GF-D8 (cell line): ENCODE measurements at regions not wholly inside any gene's neighbourhood (a gene's known extent, or its start where the extent isn't known, plus 50 kb on each side); places are given as distances from the start of the nearest gene placed in this dataset.
"Not testable (repeated sequence)": the region's sequence is repeated elsewhere in the genome, so short reads cannot be mapped to it uniquely, and the experiment has no call there.

Experiments used
- DNase-seq: peaks from one replicate; lab custom pipeline; 2025; lab: John Stamatoyannopoulos, UW

DNA sequence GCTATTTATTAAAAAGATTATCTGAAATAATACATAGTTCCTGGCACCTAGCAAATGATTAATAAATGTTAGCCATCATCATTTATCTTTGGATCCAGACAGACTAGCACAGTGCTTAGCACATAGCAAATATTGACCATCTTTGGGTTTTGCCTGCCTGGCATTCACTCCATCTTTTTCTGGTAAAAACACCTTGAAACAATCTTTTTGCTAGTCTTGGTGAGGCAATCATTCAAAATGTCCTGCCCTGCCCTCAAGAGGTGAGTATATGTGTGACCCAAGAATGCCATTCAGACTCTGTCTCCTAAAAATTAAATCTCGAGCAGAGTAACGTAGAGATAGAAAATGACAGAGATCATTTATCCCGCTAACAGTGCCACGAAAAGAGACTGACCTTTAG lies 78.3 kb upstream of the ZNF280D start:
- no peak for DNase-seq

DNA sequence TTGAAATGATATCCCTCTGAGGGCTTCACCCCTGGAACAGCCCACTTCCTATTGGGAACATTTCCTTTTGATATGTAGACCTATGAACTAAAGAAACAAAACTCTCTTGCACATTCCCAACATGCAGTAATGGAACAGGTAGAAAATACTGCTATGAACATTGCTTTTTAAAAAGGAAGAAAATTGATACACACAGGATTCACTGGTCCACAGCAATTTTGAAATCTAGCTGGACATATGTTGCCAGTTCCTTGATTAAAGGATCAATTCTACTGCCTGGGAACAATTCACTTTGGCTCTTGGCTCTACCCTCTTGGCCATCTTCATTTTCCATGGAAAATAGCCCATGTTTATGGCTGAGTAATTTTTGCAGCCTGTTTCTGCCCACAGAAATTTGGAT lies 74.9 kb upstream of the ZNF280D start:
- DNase-seq = no peak

DNA sequence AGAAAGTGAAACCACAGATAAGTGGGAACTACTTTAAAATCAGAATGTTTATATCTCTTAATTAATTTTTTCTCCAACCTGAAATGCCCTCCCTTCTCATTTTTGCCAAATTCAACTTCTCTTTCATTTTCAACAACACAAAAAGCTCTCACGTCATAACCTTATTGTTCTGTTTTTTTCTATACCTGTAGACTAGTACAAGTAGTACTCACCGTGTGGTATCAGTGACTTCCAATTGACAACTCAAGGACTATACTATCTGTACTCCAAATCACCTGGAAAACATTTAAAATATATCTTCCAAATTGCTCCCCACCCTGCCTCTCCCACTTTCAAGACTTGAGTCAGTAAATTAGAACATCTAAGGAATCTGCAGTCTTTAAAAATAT lies 72.8 kb upstream of the ZNF280D start:
- no peak for DNase-seq

DNA sequence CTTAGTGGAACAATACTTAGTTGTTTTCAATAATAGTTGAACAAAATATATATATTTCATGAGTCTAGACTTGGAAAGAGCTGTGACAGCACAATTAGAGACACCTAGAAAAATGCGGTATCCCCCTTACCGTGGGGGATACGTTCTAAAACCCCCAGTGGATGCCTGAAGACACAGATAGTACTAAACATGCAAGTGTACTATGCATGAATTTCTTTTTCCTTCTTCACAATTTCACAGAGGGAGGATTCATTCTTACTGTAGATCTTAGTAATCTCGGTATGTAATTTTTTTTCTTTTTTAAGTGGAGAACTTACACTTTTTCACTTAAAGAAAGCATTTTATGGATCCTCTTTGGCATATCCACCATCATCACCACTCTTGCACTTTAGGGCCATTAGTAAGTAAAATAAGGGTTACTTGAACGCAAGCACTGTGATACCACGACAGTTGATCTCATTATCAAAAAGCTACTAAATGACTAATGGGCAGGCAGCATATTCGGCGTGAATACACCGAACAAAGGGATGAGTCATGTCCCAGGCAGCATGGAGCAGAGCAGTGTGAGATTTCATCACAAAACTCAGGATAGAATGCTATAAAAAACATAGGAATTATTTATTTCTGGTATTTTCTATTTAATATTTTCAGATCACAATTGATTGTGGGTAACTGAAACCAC lies 72.3 kb upstream of the ZNF280D start:
- no peak for DNase-seq

DNA sequence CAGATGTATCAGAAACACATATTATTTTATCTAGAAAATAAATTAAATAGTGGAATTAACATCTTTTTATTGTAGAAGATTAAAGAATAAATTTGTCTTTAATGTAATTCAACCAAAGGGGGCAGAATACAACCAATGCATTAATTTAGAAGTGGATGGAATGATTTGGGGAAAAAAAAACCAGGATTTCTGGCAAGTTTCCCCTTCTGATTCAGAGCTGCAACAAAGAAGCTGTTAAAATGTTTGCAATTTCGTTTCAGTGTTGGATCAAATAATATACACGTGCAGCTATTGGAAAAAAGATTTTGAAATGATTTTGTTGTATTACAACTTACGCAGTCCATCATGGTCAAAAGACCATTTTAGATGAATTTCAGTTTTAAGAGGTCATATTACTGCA lies 71.6 kb upstream of the ZNF280D start:
- no peak for DNase-seq

DNA sequence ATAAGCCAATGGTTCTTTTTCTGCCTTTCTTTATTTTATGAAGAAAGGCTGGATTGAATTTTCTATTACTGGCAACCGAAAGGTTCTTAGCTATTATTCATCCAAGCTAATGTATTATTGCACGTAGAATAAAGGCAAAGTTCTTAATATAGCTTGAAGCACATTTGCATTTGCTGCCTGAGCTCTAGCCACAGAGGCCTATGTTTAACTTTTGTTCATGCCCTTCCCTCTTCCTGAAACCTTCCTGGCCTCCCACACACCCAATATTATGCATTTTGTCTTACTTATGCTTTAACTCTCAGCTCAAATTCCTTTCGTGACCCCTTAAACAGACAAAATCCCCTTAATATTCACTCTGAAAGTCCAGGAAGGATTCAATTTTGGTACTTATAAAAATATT lies 71.0 kb upstream of the ZNF280D start:
- DNase-seq = no peak

DNA sequence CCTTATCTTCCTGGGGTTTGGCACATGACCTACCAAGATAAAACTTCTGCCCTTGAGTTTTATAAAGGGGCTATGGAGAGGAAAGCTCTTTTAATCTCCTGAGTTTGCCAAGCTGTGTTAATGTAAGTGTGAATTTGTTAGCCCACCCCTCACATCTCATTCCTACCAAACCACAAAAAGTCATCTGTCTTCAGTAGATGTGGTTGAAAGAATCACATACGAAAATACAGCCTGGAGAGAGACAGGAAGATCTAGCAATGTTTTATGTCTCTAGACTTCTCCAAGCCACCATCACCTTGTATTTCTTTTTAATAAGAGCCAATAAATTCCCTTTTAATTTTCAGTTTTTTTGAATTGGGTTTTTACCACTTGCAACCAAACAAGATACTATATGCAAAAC lies 68.9 kb upstream of the ZNF280D start:
- DNase-seq = no peak

DNA sequence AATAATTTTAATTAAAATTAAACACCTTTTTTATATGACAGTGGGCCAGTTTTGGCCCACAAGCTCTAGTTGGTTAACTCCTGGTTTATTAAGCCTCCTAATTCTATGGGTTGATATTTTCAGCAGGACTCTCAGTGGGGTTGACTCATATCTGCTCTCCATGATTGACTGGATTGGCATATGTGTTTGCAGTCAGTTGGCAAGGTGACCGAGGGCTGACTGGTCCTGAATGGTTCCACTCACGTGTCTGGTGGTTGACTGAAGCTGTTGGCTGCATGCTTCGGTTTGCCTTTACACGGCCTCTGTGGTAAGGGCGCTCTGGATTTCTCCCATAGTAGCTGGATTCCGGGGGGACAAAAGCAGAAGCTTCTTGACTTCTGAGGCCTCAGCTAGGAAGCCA lies 65.3 kb upstream of the ZNF280D start:
- no peak for DNase-seq

DNA sequence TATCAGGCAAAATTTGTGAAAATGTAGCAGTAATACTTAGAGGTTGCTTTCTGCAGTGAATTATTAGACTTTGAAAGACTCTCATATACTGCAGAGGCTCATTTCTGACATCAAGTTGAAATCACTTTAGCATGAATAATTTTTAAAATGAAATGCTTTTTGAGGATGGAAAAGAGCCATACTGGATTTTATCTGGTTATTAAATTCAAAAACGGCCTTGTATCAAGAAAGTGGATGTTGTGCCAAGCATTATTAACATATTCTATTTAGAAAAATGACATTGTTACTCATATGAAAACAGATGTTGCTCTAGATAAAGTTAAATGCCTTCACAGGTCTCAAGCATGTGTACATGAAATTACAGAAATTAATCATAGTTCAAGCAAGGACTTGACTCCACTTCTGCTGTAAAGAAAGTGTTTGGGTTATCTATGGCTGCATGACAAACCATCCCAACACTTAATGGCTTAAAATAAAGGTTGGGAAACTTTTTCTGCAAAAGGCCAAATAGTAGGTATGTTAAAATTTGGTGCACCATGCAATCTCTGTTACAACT lies 64.5 kb upstream of the ZNF280D start:
- DNase-seq = no peak

DNA sequence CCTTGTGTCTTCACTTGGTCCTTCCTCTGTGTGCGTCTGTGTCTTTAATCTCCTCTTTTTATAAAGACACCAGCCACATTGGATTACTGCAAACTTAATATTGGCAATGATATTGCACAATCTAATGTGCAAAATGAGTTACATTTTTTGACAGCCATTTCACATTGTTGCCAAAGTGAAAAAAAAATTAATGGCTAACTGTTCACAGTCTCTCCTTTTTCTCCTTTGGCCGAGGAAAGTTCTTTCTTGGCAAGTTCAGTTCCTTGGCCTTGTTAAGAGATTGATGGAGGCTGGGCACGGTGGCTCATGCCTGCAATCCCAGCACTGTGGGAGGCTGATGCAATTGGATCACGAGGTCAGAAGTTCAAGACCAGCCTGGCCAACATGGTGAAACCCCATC lies 62.2 kb upstream of the ZNF280D start:
- DNase-seq = no peak

DNA sequence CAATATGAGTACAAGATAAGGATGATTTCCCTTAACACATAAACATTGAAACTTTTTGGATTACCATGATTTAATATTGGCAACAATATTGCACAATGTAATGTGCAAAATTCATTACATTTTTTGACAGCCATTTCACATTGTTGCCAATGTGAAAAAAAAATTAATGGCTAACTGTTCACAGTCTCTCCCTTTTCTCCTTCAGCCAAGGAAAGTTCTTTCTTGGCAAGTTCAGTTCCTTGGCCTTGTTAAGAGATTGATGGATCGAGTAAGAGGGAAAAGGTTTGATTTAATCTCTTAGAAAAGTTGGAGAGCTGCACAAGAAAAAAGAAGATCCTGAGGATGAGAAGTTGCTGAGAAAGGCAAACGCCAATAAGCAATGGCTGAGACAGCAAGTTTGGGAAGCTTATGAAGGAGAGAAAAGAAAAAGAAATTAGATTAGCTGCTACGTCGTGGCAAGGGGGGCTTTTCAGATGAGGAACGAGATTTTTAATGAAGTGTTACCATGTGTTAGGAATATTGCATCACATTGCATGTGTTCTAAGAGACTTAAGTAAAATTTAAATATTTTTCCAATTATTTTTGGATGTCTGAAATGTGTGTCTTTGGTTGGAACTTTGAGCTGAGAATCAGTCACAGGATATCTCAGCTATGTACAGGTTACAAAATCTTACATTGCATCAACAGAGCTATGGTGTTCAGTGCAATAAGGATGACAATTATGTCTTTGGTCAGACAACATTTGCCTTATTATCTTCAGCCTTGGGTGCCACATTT lies 61.4 kb upstream of the ZNF280D start:
- no peak for DNase-seq

DNA sequence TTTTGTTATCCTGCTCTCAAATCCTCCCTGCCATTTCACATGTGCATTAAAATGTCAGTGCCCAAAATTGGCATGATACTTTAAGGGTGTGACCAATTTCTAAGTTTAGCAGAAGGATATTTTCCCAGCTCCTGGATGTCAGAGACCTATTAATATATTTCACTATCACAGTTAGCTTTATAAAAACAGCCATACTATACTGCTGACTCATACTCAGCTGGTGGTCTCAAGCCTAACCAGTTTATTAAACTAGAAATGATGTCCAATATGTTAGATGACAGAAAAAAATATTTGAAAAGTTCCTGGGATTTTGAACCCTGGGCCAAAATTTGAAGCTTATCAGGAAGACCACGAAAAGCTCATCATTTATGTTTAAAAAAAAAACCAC lies 60.9 kb upstream of the ZNF280D start:
- DNase-seq = no peak

DNA sequence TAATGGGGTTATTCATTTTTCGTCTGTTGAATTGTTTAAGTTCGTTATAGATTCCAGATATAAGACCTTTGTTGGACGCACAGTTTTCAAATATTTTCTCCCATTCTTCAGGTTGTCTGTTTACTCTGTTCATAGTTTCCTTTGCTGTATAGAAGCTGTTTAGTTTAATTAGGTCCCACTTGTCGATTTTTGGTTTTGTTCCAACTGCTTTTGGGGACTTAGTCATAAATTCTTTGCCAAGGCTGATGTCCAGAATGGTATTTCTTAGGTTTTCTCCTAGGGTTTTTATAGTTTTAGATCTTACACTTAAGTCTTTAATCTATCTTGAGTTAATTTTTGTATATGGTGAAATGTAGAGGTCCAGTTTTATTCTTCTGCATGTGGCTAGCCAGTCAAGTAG lies 58.9 kb upstream of the ZNF280D start:
- DNase-seq = no peak

DNA sequence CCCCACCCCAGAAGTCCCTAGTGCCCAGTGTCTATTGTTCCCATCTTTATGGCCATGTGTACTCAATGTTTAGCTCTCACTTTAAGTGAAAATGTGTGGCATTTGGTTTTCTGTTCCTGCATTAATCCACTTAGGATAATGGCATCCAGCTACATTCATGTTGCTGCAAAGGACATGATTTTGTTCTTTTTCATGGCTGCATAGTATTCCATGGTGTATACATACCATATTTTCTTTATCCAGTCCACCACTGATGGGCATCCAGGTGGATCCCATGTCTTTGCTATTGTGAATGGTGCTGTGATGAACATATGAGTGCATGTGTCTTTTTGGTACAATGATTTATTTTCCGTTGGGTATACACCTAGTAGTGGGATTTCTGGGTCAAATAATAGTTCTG lies 58.2 kb upstream of the ZNF280D start:
- DNase-seq = not testable (repeated sequence)

DNA sequence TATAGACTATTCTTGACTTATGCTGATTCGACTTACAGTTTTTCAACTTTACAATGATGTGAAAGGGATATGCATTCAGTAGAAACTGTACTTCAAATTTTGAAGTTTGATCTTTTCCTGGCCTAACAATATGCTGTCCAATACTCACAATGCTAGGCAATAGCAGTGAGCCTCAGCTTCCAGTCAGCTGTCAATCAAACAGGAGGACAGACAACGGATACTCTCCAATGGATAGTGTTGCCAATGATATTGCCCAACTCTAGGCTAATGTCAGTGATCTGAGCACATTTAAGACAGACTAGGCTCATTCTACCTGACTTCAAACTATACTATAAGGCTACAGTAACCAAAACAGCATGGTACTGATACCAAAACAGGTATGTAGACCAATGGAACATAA lies 55.0 kb upstream of the ZNF280D start:
- no peak for DNase-seq

DNA sequence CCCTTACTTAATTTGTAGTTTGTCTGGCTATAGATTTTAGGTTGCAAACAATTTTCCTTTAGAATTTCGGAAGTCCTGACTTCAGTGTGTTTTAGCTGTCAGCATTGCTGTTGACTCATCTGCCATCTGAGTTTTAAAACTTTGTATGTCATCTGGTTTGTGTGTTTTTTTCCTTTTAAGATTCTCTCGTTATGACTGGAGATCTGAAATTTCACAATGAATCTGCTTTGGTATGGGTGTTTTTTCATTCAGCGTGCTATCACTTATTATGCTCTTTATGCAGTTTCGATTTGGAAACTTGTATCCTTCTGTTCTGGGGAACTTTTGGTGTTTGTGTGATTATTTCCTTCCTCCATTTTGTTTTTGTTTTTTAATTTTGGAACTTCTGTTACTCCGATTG lies 53.7 kb upstream of the ZNF280D start:
- DNase-seq = no peak

DNA sequence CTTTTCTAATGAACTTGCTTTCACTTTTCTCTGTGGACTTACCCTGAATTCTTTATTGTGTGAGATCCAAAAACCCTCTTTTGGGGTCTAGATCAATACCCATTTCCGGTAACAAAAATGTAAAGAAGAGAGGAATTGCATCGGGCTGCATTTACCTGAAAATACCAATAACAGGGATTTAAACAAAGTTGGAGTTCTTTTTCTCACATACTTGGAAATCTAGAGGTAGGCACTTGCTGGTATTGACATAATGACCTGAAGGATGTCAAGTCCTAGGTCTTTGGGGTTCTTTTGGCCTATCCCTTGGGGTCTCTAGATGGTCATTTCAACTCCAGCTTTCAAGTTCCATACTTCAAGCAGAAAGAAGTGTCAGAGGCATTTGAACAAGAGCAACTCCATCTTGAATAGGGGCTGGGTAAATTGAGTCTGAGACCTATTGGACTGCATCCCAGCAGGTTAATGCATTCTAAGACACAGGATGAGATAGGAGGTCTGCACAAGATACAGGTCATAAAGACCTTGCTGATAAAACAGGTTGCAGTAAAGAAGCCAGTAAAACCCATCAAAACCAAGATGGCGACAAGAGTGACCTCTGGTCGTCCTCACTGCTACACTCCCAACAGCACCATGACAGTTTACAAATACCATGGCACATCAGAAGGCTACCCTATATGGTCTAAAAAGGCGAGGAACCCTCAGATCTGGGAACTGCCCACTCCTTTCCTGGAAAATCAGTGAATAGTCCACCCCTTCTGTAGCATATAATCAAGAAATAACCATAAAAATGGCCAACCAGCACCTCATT lies 50.8 kb upstream of the ZNF280D start:
- no peak for DNase-seq

DNA sequence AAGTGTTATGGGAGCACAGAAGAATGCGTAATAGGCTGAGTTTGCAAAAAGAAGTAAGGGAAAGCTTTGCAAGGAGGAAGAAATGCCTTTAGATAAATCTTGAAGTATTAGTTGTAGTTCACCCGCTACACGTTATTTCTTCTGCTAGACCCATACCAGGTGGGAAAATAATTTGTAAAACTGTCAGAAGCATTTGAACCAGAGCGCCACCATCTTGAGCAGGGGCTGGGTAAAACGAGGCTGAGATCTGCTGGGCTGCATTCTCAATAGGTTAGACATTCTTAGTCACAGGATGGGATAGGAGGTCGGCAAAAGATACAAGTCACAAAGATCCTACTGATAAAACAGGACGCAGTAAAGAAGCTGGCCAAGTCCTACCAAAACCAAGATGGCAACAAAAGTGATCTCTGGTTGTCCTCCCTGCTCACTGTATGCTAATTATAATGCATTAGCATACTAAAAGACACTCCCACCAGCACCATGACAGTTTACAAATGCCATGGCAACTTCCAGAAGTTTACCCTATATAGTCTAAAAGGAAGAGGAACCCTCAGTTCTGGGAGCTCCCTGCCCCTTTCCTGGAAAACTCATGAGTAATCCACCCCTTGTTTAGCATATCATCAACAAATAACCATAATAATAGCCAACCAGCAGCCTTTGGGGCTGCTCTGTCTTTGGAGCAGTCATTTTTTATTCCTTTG lies 50.0 kb upstream of the ZNF280D start:
- no peak for DNase-seq
